ENCODE measurements at regions not wholly inside any gene's neighbourhood (a gene's known extent, or its start where the extent isn't known, plus 50 kb on each side); places are given as distances from the start of the nearest gene placed in this dataset.

- TF ChIP-seq ZNF462 (CRISPR knock-in tag; IDR thresholded peaks at IDR 0.05) (no peak), CREB1 (CRISPR knock-in tag; IDR thresholded peaks at IDR 0.05; ENCODE audit: low read depth) (no peak), JUNB (IDR thresholded peaks at IDR 0.05; ENCODE audit: unreplicated experiment) (no peak)
Observed at GRCh38 chr4:58050439-58050838, 940.3 kb upstream of the IGFBP7 start (continued).

GRCh38 chr4:58048491-58048890 lies 938.3 kb upstream of the IGFBP7 start:
- peaks cover 14% of the 10 kb centered on the region for H3K36me3 Mint-ChIP-seq (ENCODE audit: low read depth)
- no peaks in the 10 kb centered on the region for H3K27me3 ChIP-seq (ENCODE audit: insufficient read depth)
- H3K9me2 ChIP-seq (ENCODE audit: insufficient read depth) = peaks cover 5% of the 10 kb centered on the region; the same call in 1 of the 2 replicates
- no peak overlapping the region for H3K4me3 Mint-ChIP-seq
- H3K4me1 Mint-ChIP-seq = no peaks in the 10 kb centered on the region
- H3K27ac Mint-ChIP-seq = no peak overlapping the region
- no peaks in the 10 kb centered on the region for H4K20me1 ChIP-seq (replicated peaks; ENCODE audit: insufficient read depth)
- peaks cover 17% of the 10 kb centered on the region for H3K9me3 Mint-ChIP-seq
- no peak overlapping the region for H2AFZ ChIP-seq
- peaks cover under 1% of the 10 kb centered on the region; the same call in 1 of the 2 replicates for H3K36me3 ChIP-seq (ENCODE audit: insufficient read depth)
- ATAC-seq (no peak), DNase-seq (ENCODE audit: low spot score) (no peak)
- H3K27ac ChIP-seq (ENCODE audit: low read depth) = no peak overlapping the region
- no peak overlapping the region for H3K4me3 ChIP-seq
- no peaks in the 10 kb centered on the region for H3K79me2 ChIP-seq (replicated peaks; ENCODE audit: insufficient read depth)
- no peak overlapping the region for H3K4me2 ChIP-seq
- no peaks in the 10 kb centered on the region for H3K27me3 Mint-ChIP-seq (ENCODE audit: insufficient read depth, low read depth, poor library complexity)
- no peaks in the 10 kb centered on the region for H3K4me1 ChIP-seq (ENCODE audit: insufficient read depth)
- H3F3A ChIP-seq (replicated peaks; ENCODE audit: low read depth) = no peaks in the 10 kb centered on the region
- TF ChIP-seq NANOG (IDR thresholded peaks at IDR 0.05; ENCODE audit: borderline replicate concordance) (no peak), ZNF114 (CRISPR knock-in tag; IDR thresholded peaks at IDR 0.05) (no peak), CTCF (conservative IDR thresholded peaks at IDR 0.05; ENCODE audit: low read depth in 2 of 2) (no peak), REST (IDR thresholded peaks at IDR 0.05; ENCODE audit: unreplicated experiment) (no peak)

All from GM23338 (cell line).